ENCODE measurements at regions not wholly inside any gene's neighbourhood (a gene's known extent, or its start where the extent isn't known, plus 50 kb on each side); places are given as distances from the start of the nearest gene placed in this dataset.
"Not testable (repeated sequence)": the region's sequence is repeated elsewhere in the genome, so short reads cannot be mapped to it uniquely, and the experiment has no call there.

GRCh38 chr5:176073996-176074571 lies 106.0 kb upstream of the THOC3 start:
- H3K36me3 ChIP-seq; H3K4me3 ChIP-seq; H3K9me3 ChIP-seq; H3K27me3 ChIP-seq; H3K27ac ChIP-seq; H3K4me1 ChIP-seq; DNase-seq (ENCODE audit: low spot score in 2 of 2): not testable (repeated sequence)
- WGBS: no CpG with 5 or more reads among the region's 9 CpGs

GRCh38 chr5:176083717-176084116 lies 115.6 kb upstream of the THOC3 start:
- not testable (repeated sequence) for H3K36me3 ChIP-seq; H3K4me1 ChIP-seq; H3K27ac ChIP-seq; DNase-seq (ENCODE audit: low spot score in 2 of 2); H3K4me3 ChIP-seq; H3K27me3 ChIP-seq; H3K9me3 ChIP-seq
- WGBS: 87% methylated on average over 4 of the region's 9 CpGs

GRCh38 chr5:176103083-176103482 lies 135.0 kb upstream of the THOC3 start:
- H3K4me3 ChIP-seq; H3K4me1 ChIP-seq; H3K36me3 ChIP-seq; H3K27me3 ChIP-seq; H3K27ac ChIP-seq; H3K9me3 ChIP-seq; DNase-seq (ENCODE audit: low spot score in 2 of 2): not testable (repeated sequence)
- WGBS: 74% methylated on average over 3 of the region's 3 CpGs

- H3K9me3 ChIP-seq; H3K4me3 ChIP-seq; H3K27me3 ChIP-seq; H3K4me1 ChIP-seq; DNase-seq (ENCODE audit: low spot score in 2 of 2); H3K27ac ChIP-seq; H3K36me3 ChIP-seq: not testable (repeated sequence)
- no CpG with 5 or more reads among the region's 8 CpGs for WGBS
These were observed 125.3 kb upstream of the SIMC1 start for GRCh38 chr5:176112888-176113287.

GRCh38 chr5:176113673-176114335 lies 124.4 kb upstream of the SIMC1 start:
- not testable (repeated sequence) for H3K27ac ChIP-seq; DNase-seq (ENCODE audit: low spot score in 2 of 2); H3K9me3 ChIP-seq; H3K4me1 ChIP-seq; H3K27me3 ChIP-seq; H3K36me3 ChIP-seq; H3K4me3 ChIP-seq
- no CpG with 5 or more reads among the region's 6 CpGs for WGBS

- H3K27me3 ChIP-seq: not testable (repeated sequence)
These were observed 123.4 kb upstream of the SIMC1 start for GRCh38 chr5:176114825-176115224.

GRCh38 chr5:176117699-176118238 lies 120.5 kb upstream of the SIMC1 start:
- not testable (repeated sequence) for DNase-seq (ENCODE audit: low spot score in 2 of 2); H3K4me3 ChIP-seq; H3K36me3 ChIP-seq; H3K9me3 ChIP-seq; H3K27ac ChIP-seq; H3K27me3 ChIP-seq; H3K4me1 ChIP-seq
- 0% methylated on average over 2 of the region's 8 CpGs for whole genome bisulfite sequencing

More at GRCh38 chr5:176114825-176115224, 123.4 kb upstream of the SIMC1 start:
- H3K4me1 ChIP-seq; H3K27ac ChIP-seq; H3K9me3 ChIP-seq; H3K36me3 ChIP-seq; DNase-seq (ENCODE audit: low spot score in 2 of 2); H3K4me3 ChIP-seq: not testable (repeated sequence)
- 58% methylated on average over 5 of the region's 7 CpGs for WGBS

GRCh38 chr5:176122361-176122760 lies 115.9 kb upstream of the SIMC1 start:
- H3K27ac ChIP-seq; H3K36me3 ChIP-seq; H3K9me3 ChIP-seq; H3K27me3 ChIP-seq; H3K4me1 ChIP-seq; H3K4me3 ChIP-seq; DNase-seq (ENCODE audit: low spot score in 2 of 2): not testable (repeated sequence)
- WGBS: 30% methylated on average over 2 of the region's 2 CpGs

GRCh38 chr5:176124120-176124519 lies 114.1 kb upstream of the SIMC1 start:
- H3K4me3 ChIP-seq; H3K27ac ChIP-seq; H3K9me3 ChIP-seq; DNase-seq (ENCODE audit: low spot score in 2 of 2); H3K36me3 ChIP-seq; H3K4me1 ChIP-seq; H3K27me3 ChIP-seq: not testable (repeated sequence)
- WGBS: 90% methylated on average over 11 of the region's 11 CpGs

GRCh38 chr5:176131771-176132170 lies 106.5 kb upstream of the SIMC1 start:
- TF ChIP-seq CTCF (IDR thresholded peaks at IDR 0.05): no peak
- TF ChIP-seq POLR2A (IDR thresholded peaks at IDR 0.05): no peak
- no peak for TF ChIP-seq EP300 (IDR thresholded peaks at IDR 0.05)
- TF ChIP-seq POLR2AphosphoS5 (IDR thresholded peaks at IDR 0.05): no peak
- DNase-seq (ENCODE audit: low spot score in 2 of 2): no peak
- Histone ChIP-seq H3K27ac (no peak overlapping the region), H3K27me3 (peaks cover 38% of the 10 kb centered on the region), H3K4me1 (peaks cover 8% of the 10 kb centered on the region), H3K4me3 (no peak overlapping the region), H3K36me3 (no peaks in the 10 kb centered on the region), H3K9me3 (no peaks in the 10 kb centered on the region)
- WGBS: 38% methylated on average over 1 of the region's 1 CpG

Measured in suprapubic skin (tissue), 4 donors.